NT2/D1 (cell line): ENCODE measurements at regions not wholly inside any gene's neighbourhood (a gene's known extent, or its start where the extent isn't known, plus 50 kb on each side); places are given as distances from the start of the nearest gene placed in this dataset.

Experiments
- SUZ12 ChIP-seq: IDR thresholded peaks from 2 replicates; pipeline ENCODE4 v1.6.1; 2011; ENCODE audit not compliant: insufficient read length, insufficient read depth; ENCODE audit errors: extremely low read depth
- YY1 ChIP-seq: IDR thresholded peaks from 2 replicates; pipeline ENCODE4 v1.6.1; 2011; ENCODE audit not compliant: insufficient read length, insufficient read depth
- ZNF274 ChIP-seq: IDR thresholded peaks from 2 replicates; pipeline ENCODE4 v1.6.1; 2011; ENCODE audit warnings: mild to moderate bottlenecking, low read depth, low read length

GRCh38 chr4:188869581-188869980 is 730.3 kb downstream of the TRIML1 start:
- TF ChIP-seq ZNF274 (no peak), SUZ12 (no peak), YY1 (no peak)
